ENCODE measurements at regions not wholly inside any gene's neighbourhood (a gene's known extent, or its start where the extent isn't known, plus 50 kb on each side); places are given as distances from the start of the nearest gene placed in this dataset.

DNA sequence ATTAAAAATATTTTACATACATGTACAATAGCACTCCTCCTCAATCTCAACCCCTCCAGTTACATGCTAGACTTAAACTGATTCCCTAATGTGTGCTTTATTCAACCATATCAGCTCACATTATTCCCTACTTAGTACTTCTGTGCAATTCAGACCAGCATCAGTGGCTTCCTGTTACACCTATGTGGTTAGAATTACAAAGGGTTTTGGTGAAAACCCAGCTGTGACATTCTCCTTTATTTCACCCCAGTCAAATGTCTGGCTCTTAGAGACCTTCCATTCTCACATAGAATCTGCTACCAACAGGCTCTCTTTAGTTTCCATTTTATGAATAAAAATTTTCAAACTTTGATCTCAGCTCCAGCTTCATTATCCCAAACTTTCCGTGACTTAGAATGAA is 85.2 kb upstream of the SLC7A11 start:
- H3K4me1 ChIP-seq = peaks cover 16% of the 10 kb centered on the region
- WGBS = 91% methylated on average over 1 of the region's 1 CpG

GRCh38 chr4:138320831-138321230 is 78.7 kb upstream of the SLC7A11 start:
- no peak for TF ChIP-seq POLR2AphosphoS5 (IDR thresholded peaks at IDR 0.05)
- TF ChIP-seq POLR2A (IDR thresholded peaks at IDR 0.05) = no peak
- TF ChIP-seq CTCF (IDR thresholded peaks at IDR 0.05) = no peak
- TF ChIP-seq EP300 (IDR thresholded peaks at IDR 0.05) = no peak
- Histone ChIP-seq H3K4me3 (no peak overlapping the region), H3K9me3 (no peaks in the 10 kb centered on the region), H3K27ac (no peak overlapping the region), H3K4me1 (no peaks in the 10 kb centered on the region), H3K36me3 (no peaks in the 10 kb centered on the region), H3K27me3 (no peaks in the 10 kb centered on the region)
- 90% methylated on average over 1 of the region's 1 CpG for WGBS
- no peak for DNase-seq (ENCODE audit: low spot score in 2 of 2)

More for the DNA sequence above, 85.2 kb upstream of the SLC7A11 start:
- H3K27me3 ChIP-seq = no peaks in the 10 kb centered on the region
- DNase-seq (ENCODE audit: low spot score in 2 of 2) = no peak
- H3K27ac ChIP-seq = no peak overlapping the region
- no peaks in the 10 kb centered on the region for H3K36me3 ChIP-seq
- no peaks in the 10 kb centered on the region for H3K9me3 ChIP-seq
- TF ChIP-seq EP300 (IDR thresholded peaks at IDR 0.05) (no peak), POLR2AphosphoS5 (IDR thresholded peaks at IDR 0.05) (no peak), POLR2A (IDR thresholded peaks at IDR 0.05) (no peak), CTCF (IDR thresholded peaks at IDR 0.05) (no peak)
- no peak overlapping the region for H3K4me3 ChIP-seq

GRCh38 chr4:138320030-138320429 is 77.9 kb upstream of the SLC7A11 start:
- Histone ChIP-seq H3K9me3 (no peaks in the 10 kb centered on the region), H3K4me3 (no peak overlapping the region), H3K27me3 (no peaks in the 10 kb centered on the region), H3K36me3 (no peaks in the 10 kb centered on the region), H3K27ac (no peak overlapping the region), H3K4me1 (no peaks in the 10 kb centered on the region)
- no peak for DNase-seq (ENCODE audit: low spot score in 2 of 2)
- WGBS = 91% methylated on average over 1 of the region's 1 CpG
- TF ChIP-seq POLR2A (IDR thresholded peaks at IDR 0.05) (no peak), CTCF (IDR thresholded peaks at IDR 0.05) (no peak), EP300 (IDR thresholded peaks at IDR 0.05) (no peak)

DNA sequence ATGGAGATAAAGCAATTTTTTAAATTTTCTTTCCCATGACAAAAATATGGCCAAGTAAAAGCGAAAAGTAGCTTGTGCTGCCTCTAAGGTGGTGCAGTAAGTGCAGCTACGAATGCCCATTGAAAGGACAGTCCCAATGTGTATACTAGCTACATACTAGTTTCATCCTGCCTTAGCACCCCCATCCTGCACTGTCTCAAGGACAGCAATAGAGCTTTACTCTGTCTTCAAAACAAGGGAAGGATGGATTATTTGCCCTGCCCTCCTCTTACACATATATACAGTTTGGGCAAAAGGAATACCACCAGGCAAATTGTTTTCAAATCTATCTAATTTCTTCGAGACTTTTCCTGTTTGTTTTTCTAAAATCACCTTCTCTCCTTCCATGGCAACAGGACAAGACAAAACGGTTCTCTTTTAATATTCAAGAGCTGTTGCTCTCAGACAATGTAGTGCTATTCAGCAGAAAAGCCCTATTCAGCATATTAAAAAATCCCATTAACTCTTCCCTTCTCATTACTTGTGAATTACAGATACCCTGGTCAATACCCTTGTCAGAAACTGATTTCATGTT is 75.1 kb upstream of the SLC7A11 start:
- H3K4me3 ChIP-seq = no peak overlapping the region
- no peaks in the 10 kb centered on the region for H3K27me3 ChIP-seq
- H3K9me3 ChIP-seq = no peaks in the 10 kb centered on the region
- DNase-seq (ENCODE audit: low spot score in 2 of 2) = no peak
- no peaks in the 10 kb centered on the region for H3K36me3 ChIP-seq
- H3K4me1 ChIP-seq = no peaks in the 10 kb centered on the region
- WGBS = 65% methylated on average over 4 of the region's 4 CpGs
- TF ChIP-seq POLR2A (IDR thresholded peaks at IDR 0.05) (no peak), CTCF (IDR thresholded peaks at IDR 0.05) (no peak), POLR2AphosphoS5 (IDR thresholded peaks at IDR 0.05) (no peak), EP300 (IDR thresholded peaks at IDR 0.05) (no peak)
- H3K27ac ChIP-seq = no peak overlapping the region

GRCh38 chr4:138312536-138312911 is 70.4 kb upstream of the SLC7A11 start:
- DNase-seq (ENCODE audit: low spot score in 2 of 2) = no peak
- Histone ChIP-seq H3K4me3 (no peak overlapping the region), H3K27me3 (no peaks in the 10 kb centered on the region), H3K36me3 (no peaks in the 10 kb centered on the region), H3K4me1 (peaks cover 3% of the 10 kb centered on the region), H3K9me3 (no peaks in the 10 kb centered on the region), H3K27ac (no peak overlapping the region)
- 100% methylated on average over 1 of the region's 1 CpG for WGBS
- no peak for TF ChIP-seq EP300 (IDR thresholded peaks at IDR 0.05)
- TF ChIP-seq POLR2AphosphoS5 (IDR thresholded peaks at IDR 0.05) = no peak
- TF ChIP-seq POLR2A (IDR thresholded peaks at IDR 0.05) = no peak
- no peak for TF ChIP-seq CTCF (IDR thresholded peaks at IDR 0.05)
